ENCODE measurements at regions not wholly inside any gene's neighbourhood (a gene's known extent, or its start where the extent isn't known, plus 50 kb on each side); places are given as distances from the start of the nearest gene placed in this dataset.

- no peak for DNase-seq
These were observed 973.8 kb downstream of the ROBO2 start for GRCh38 chr3:78013653-78014052.

- DNase-seq, result no peak
These were observed 976.0 kb downstream of the ROBO2 start for GRCh38 chr3:78015856-78016255.

- DNase-seq, result no peak
These were observed 981.8 kb downstream of the ROBO2 start for GRCh38 chr3:78021710-78022109.

- no peak for DNase-seq
These were observed 982.3 kb downstream of the ROBO2 start for GRCh38 chr3:78022232-78022631.

GRCh38 chr3:78023257-78023656 lies 983.4 kb downstream of the ROBO2 start:
- no peak for DNase-seq

GRCh38 chr3:78025916-78026315 lies 986.0 kb downstream of the ROBO2 start:
- no peak for DNase-seq

- no peak for DNase-seq
These were observed 986.5 kb downstream of the ROBO2 start for GRCh38 chr3:78026318-78026828.

- no peak for DNase-seq
These were observed 989.9 kb downstream of the ROBO2 start for GRCh38 chr3:78029775-78030174.

GRCh38 chr3:78035131-78035641 lies 995.3 kb downstream of the ROBO2 start:
- no peak for DNase-seq

GRCh38 chr3:78041486-78041885 lies 1001.6 kb downstream of the ROBO2 start:
- DNase-seq, result no peak

GRCh38 chr3:78046566-78046965 lies 1006.7 kb downstream of the ROBO2 start:
- DNase-seq, result no peak

- DNase-seq, result no peak
These were observed 1008.8 kb downstream of the ROBO2 start for GRCh38 chr3:78048698-78049097.

GRCh38 chr3:78049521-78049920 lies 1009.6 kb downstream of the ROBO2 start:
- no peak for DNase-seq

GRCh38 chr3:78050276-78051065 lies 1010.6 kb downstream of the ROBO2 start:
- no peak for DNase-seq

GRCh38 chr3:78052746-78053145 lies 1012.8 kb downstream of the ROBO2 start:
- DNase-seq, result no peak

GRCh38 chr3:78066287-78066686 lies 1026.4 kb downstream of the ROBO2 start:
- no peak for DNase-seq

GRCh38 chr3:78070188-78070587 lies 1030.3 kb downstream of the ROBO2 start:
- no peak for DNase-seq

GRCh38 chr3:78076379-78076778 lies 1036.5 kb downstream of the ROBO2 start:
- no peak for DNase-seq

- no peak for DNase-seq
These were observed 1037.3 kb downstream of the ROBO2 start for GRCh38 chr3:78077178-78077577.

GRCh38 chr3:78077842-78078241 lies 1037.9 kb downstream of the ROBO2 start:
- no peak for DNase-seq

GRCh38 chr3:78079514-78079913 lies 1039.6 kb downstream of the ROBO2 start:
- no peak for DNase-seq

GRCh38 chr3:78086150-78086549 lies 1046.3 kb downstream of the ROBO2 start:
- no peak for DNase-seq

- no peak for DNase-seq
These were observed 1047.2 kb downstream of the ROBO2 start for GRCh38 chr3:78087134-78087533.

- no peak for DNase-seq
These were observed 1048.1 kb downstream of the ROBO2 start for GRCh38 chr3:78088006-78088405.

- no peak for DNase-seq
These were observed 1050.5 kb downstream of the ROBO2 start for GRCh38 chr3:78090382-78090781.
